B cell (primary cell): ENCODE measurements at regions not wholly inside any gene's neighbourhood (a gene's known extent, or its start where the extent isn't known, plus 50 kb on each side); places are given as distances from the start of the nearest gene placed in this dataset.

Source experiments
- ATAC-seq: fragments of 200-7000 bp; cut with Tn5 transposase; one replicate; pipeline ENCODE4 v1.10.0; 2021; ENCODE audit warnings: low read depth, mild to moderate bottlenecking, moderate number of reproducible peaks, moderate library complexity
- CTCF ChIA-PET: fragments of 350-600 bp; sonication (Branson Sonifier 250); formaldehyde crosslinking; loops from one replicate; lab custom pipeline; 2021; ENCODE audit warnings: antibody characterized with exemption, inconsistent platforms; lab: Charles Lee
- POLR2A ChIA-PET: fragments of 350-600 bp; sonication (Branson Sonifier 250); formaldehyde crosslinking; loops from one replicate; lab custom pipeline; 2021; ENCODE audit warnings: antibody characterized with exemption; lab: Charles Lee
- DNase-seq: peaks from one replicate; pipeline ENCODE4 v3.0.0; 2013
- H2AFZ ChIP-seq: 2 replicates; pipeline ENCODE4 v1.6.1; 2012; ENCODE audit warnings: mild to moderate bottlenecking, low read depth, low read length; ENCODE audit not compliant: insufficient read depth, poor library complexity, severe bottlenecking
- H3K27ac ChIP-seq, 2 donors: 1 replicate in 1 of 2; 2 replicates in 1 of 2; pipeline ENCODE4 v1.5.1; 2012 to 2013; ENCODE audit warnings: low read length in 2 of 2, mild to moderate bottlenecking in 2 of 2, moderate library complexity in 1 of 2
- H3K27me3 ChIP-seq, 4 experiments: fragments of 200-600 bp in 1 of 4; sonication (generic) in 1 of 4; replicated peaks in 1 of 4; 1 replicate in 2 of 4; 2 replicates in 2 of 4; pipeline versions ENCODE4 v1.6.1 to v1.7.0; 2013 to 2016; ENCODE audit warnings: low read length in 3 of 4, mild to moderate bottlenecking in 2 of 4, mixed read lengths in 1 of 4, moderate library complexity in 1 of 4; ENCODE audit not compliant: insufficient read depth in 4 of 4, control insufficient read depth in 3 of 4; ENCODE audit errors: control extremely low read depth in 1 of 4
- H3K36me3 ChIP-seq, 2 experiments: replicated peaks in 1 of 2; 1 replicate in 1 of 2; 2 replicates in 1 of 2; pipeline versions ENCODE4 v1.6.1 to v1.7.1; 2013; ENCODE audit warnings: low read length in 1 of 2; ENCODE audit not compliant: insufficient read depth in 2 of 2, control insufficient read depth in 1 of 2; ENCODE audit errors: control extremely low read depth in 1 of 2, extremely low read depth in 1 of 2
- H3K4me1 ChIP-seq, 2 donors: fragments of 200-600 bp in 1 of 2; sonication (generic) in 1 of 2; 1 replicate in 1 of 2; 2 replicates in 1 of 2; pipeline versions ENCODE4 v1.5.1 to v1.6.1; 2013 to 2017; ENCODE audit warnings: low read length in 2 of 2; ENCODE audit not compliant: control insufficient read depth in 2 of 2, insufficient read depth in 2 of 2
- H3K4me2 ChIP-seq: replicated peaks from 2 replicates; pipeline ENCODE3; 2012; ENCODE audit warnings: mild to moderate bottlenecking, low read depth, low read length; ENCODE audit not compliant: poor library complexity, severe bottlenecking
- H3K4me3 ChIP-seq, 5 experiments: fragments of 200-600 bp in 1 of 5; sonication (generic) in 1 of 5; 1 replicate in 3 of 5; 2 replicates in 2 of 5; pipeline versions ENCODE4 v1.5.1 to v1.7.0; 2011 to 2016; ENCODE audit warnings: low read length in 4 of 5, mild to moderate bottlenecking in 4 of 5, low read depth in 2 of 5, control low read depth in 1 of 5, moderate library complexity in 1 of 5; ENCODE audit not compliant: insufficient read depth in 1 of 5; ENCODE audit errors: control extremely low read depth in 1 of 5, extremely low read depth in 1 of 5
- H3K79me2 ChIP-seq: fragments of 200-600 bp; sonication (generic); one replicate; pipeline ENCODE4 v1.6.0; 2016; ENCODE audit warnings: low read length; ENCODE audit not compliant: control insufficient read depth, insufficient read depth
- H3K9ac ChIP-seq: fragments of 200-600 bp; sonication (generic); 2 replicates; pipeline ENCODE4 v1.6.1; 2017; ENCODE audit warnings: mild to moderate bottlenecking, low read length, moderate library complexity
- H3K9me3 ChIP-seq, 3 donors: one replicate each; pipeline versions ENCODE4 v1.6.1 to v1.7.1; 2013; ENCODE audit warnings: low read length in 2 of 3; ENCODE audit not compliant: control insufficient read depth in 2 of 3, insufficient read depth in 1 of 3; ENCODE audit errors: control extremely low read depth in 1 of 3
- H4K20me1 ChIP-seq: 2 replicates; pipeline ENCODE4 v1.6.0; 2012; ENCODE audit warnings: mild to moderate bottlenecking, low read length; ENCODE audit not compliant: insufficient read depth, control insufficient read depth, poor library complexity, severe bottlenecking
- H3K27ac Mint-ChIP-seq: one replicate; pipeline ENCODE4 v1.8.0; 2021; ENCODE audit warnings: mixed read lengths
- H3K27me3 Mint-ChIP-seq: one replicate; pipeline ENCODE4 v1.8.0; 2021; ENCODE audit warnings: mixed read lengths
- H3K4me1 Mint-ChIP-seq: one replicate; pipeline ENCODE4 v1.8.0; 2021; ENCODE audit warnings: mixed read lengths
- H3K4me3 Mint-ChIP-seq: one replicate; pipeline ENCODE4 v1.8.0; 2021; ENCODE audit warnings: mixed read lengths
- H3K9me3 Mint-ChIP-seq: one replicate; pipeline ENCODE4 v1.8.0; 2022; ENCODE audit warnings: mixed read lengths; ENCODE audit not compliant: insufficient read depth
- CTCF ChIP-seq: fragments of 200-600 bp; IDR thresholded peaks from one replicate; pipeline ENCODE4 v1.8.0; 2022; ENCODE audit warnings: antibody characterized with exemption, mild to moderate bottlenecking
- EZH2 ChIP-seq: IDR thresholded peaks from 2 replicates; pipeline ENCODE4 v1.6.1; 2012; ENCODE audit warnings: borderline replicate concordance, low read depth, mild to moderate bottlenecking, moderate library complexity, low read length; ENCODE audit not compliant: insufficient read depth, poor library complexity, severe bottlenecking
- WGBS: methylation state at CpG from one replicate; pipeline ENCODE4 v1.1.5; 2013; ENCODE audit warnings: missing lambda C conversion rate; ENCODE audit not compliant: insufficient coverage; 5-methylcytosine and 5-hydroxymethylcytosine counted together
- intact Hi-C: fragments of 100-400 bp; cut with micrococcal nuclease; formaldehyde crosslinking; loops from one replicate; pipeline ENCODE4 v1.10.0; 2022

GRCh38 chr15:70192490-70192889, 94.8 kb upstream of the TLE3 start:
- no peaks in the 10 kb centered on the region for H4K20me1 ChIP-seq
- intact Hi-C loops = no loop called here
- H3K9me3 ChIP-seq = peaks cover 0 to 9% (median 0%) of the 10 kb centered on the region in 3 donors
- no peak overlapping the region for H3K4me2 ChIP-seq
- ChIA-PET POLR2A (no interaction called here), CTCF (no interaction called here)
- Mint-ChIP-seq H3K27me3 (peaks cover 26% of the 10 kb centered on the region), H3K9me3 (no peaks in the 10 kb centered on the region), H3K27ac (no peak overlapping the region), H3K4me3 (no peak overlapping the region), H3K4me1 (peaks cover 18% of the 10 kb centered on the region)
- H2AFZ ChIP-seq = no peak overlapping the region
- H3K36me3 ChIP-seq = no peaks in the 10 kb centered on the region
- H3K4me3 ChIP-seq = no peak overlapping the region
- ATAC-seq (no peak), DNase-seq (no peak)
- peaks cover 0 to 16% (median 5%) of the 10 kb centered on the region in 4 experiments for H3K27me3 ChIP-seq
- TF ChIP-seq EZH2 (no peak), CTCF (no peak)
- no peak overlapping the region for H3K27ac ChIP-seq
- 96% methylated on average over 7 of the region's 9 CpGs for WGBS
- H3K79me2 ChIP-seq = no peaks in the 10 kb centered on the region
- H3K4me1 ChIP-seq = peaks cover 14 to 24% of the 10 kb centered on the region in 2 donors
- H3K9ac ChIP-seq = no peak overlapping the region

- no peak overlapping the region for H3K9ac ChIP-seq
- H2AFZ ChIP-seq = no peak overlapping the region
- Mint-ChIP-seq H3K4me3 (no peak overlapping the region), H3K27ac (no peak overlapping the region), H3K9me3 (no peaks in the 10 kb centered on the region), H3K27me3 (peaks cover 23% of the 10 kb centered on the region), H3K4me1 (peaks cover 14% of the 10 kb centered on the region)
- POLR2A ChIA-PET = no interaction called here
- H3K27me3 ChIP-seq = peaks cover 0 to 16% (median 6%) of the 10 kb centered on the region in 4 experiments
- peaks cover 0 to 9% (median 0%) of the 10 kb centered on the region in 3 donors for H3K9me3 ChIP-seq
- H3K36me3 ChIP-seq = no peaks in the 10 kb centered on the region
- no peaks in the 10 kb centered on the region for H4K20me1 ChIP-seq
- intact Hi-C loops = no loop called here
- CTCF ChIA-PET = no interaction called here
- TF ChIP-seq EZH2 (no peak), CTCF (no peak)
- no peak for DNase-seq
- H3K4me1 ChIP-seq = peaks cover 9 to 20% of the 10 kb centered on the region in 2 donors
- 94% methylated on average over 3 of the region's 3 CpGs for WGBS
- ATAC-seq = no peak
- no peaks in the 10 kb centered on the region for H3K79me2 ChIP-seq
- H3K4me3 ChIP-seq = no peak overlapping the region
- no peak overlapping the region for H3K4me2 ChIP-seq
- H3K27ac ChIP-seq = no peak overlapping the region
These were observed 94.3 kb upstream of the TLE3 start for GRCh38 chr15:70192041-70192440.
